SU-DHL-6 (cell line): ENCODE measurements at regions not wholly inside any gene's neighbourhood (a gene's known extent, or its start where the extent isn't known, plus 50 kb on each side); places are given as distances from the start of the nearest gene placed in this dataset.

Source experiments
- H2AFZ ChIP-seq: fragments of 200-600 bp; sonication (generic); 2 replicates; pipeline ENCODE4 v1.6.1; 2014; ENCODE audit warnings: low read depth, mild to moderate bottlenecking, moderate library complexity, mixed read lengths, antibody characterized with exemption, low read length; ENCODE audit not compliant: severe bottlenecking
- H3F3A ChIP-seq: fragments of 200-600 bp; shearing (Covaris generic); 2 replicates; pipeline ENCODE4 v1.6.0; 2016; ENCODE audit warnings: antibody characterized with exemption, mild to moderate bottlenecking; ENCODE audit not compliant: insufficient read depth
- H3K27ac ChIP-seq: fragments of 200-600 bp; sonication (generic); 2 replicates; pipeline ENCODE4 v1.5.1; 2016; ENCODE audit warnings: low read depth, mild to moderate bottlenecking, low read length, moderate library complexity, mixed read lengths
- H3K27me3 ChIP-seq: fragments of 200-600 bp; sonication (generic), shearing (Covaris generic); 2 replicates; pipeline ENCODE4 v1.6.0; 2014; ENCODE audit warnings: mild to moderate bottlenecking, low read length
- H3K36me3 ChIP-seq: fragments of 200-600 bp; sonication (generic); 2 replicates; pipeline ENCODE4 v1.6.1; 2014; ENCODE audit warnings: mild to moderate bottlenecking, low read length, mixed read lengths
- H3K4me2 ChIP-seq: fragments of 300-600, 200-600 bp; shearing (Covaris generic), sonication (generic); 2 replicates; pipeline ENCODE4 v1.6.0; 2014; ENCODE audit warnings: low read length, low read depth, mild to moderate bottlenecking; ENCODE audit not compliant: poor library complexity, severe bottlenecking
- H3K4me3 ChIP-seq: fragments of 200-600 bp; sonication (generic); 2 replicates; pipeline ENCODE4 v1.5.1; 2014; ENCODE audit warnings: antibody characterized with exemption, low read length, mild to moderate bottlenecking, mixed read lengths; ENCODE audit not compliant: insufficient read depth, poor library complexity, severe bottlenecking
- H3K79me2 ChIP-seq: fragments of 200-600 bp; sonication (generic); 2 replicates; pipeline ENCODE4 v1.6.1; 2014; ENCODE audit warnings: mild to moderate bottlenecking, low read length, moderate library complexity; ENCODE audit not compliant: insufficient read depth
- H3K9ac ChIP-seq: fragments of 200-600 bp; sonication (generic); 2 replicates; pipeline ENCODE4 v1.7.0; 2014; ENCODE audit warnings: mild to moderate bottlenecking, low read length
- H3K9me2 ChIP-seq: fragments of 200-600 bp; sonication (generic); replicated peaks from 2 replicates; pipeline ENCODE4 v1.6.1; 2014; ENCODE audit warnings: low read length; ENCODE audit not compliant: insufficient read depth
- H3K9me3 ChIP-seq: fragments of 200-600 bp; sonication (generic); 2 replicates; pipeline ENCODE4 v1.6.1; 2014; ENCODE audit warnings: low read length, mixed read lengths; ENCODE audit not compliant: insufficient read depth
- H4K20me1 ChIP-seq: fragments of 200-600 bp; sonication (generic); 2 replicates; pipeline ENCODE4 v1.6.1; 2014; ENCODE audit warnings: low read depth, mild to moderate bottlenecking, antibody characterized with exemption, low read length, moderate library complexity, mixed read lengths
- EZH2phosphoT487 ChIP-seq: fragments of 200-600 bp; sonication (generic), shearing (Covaris generic); conservative IDR thresholded peaks from 2 replicates; pipeline ENCODE4 v1.6.1; 2018; ENCODE audit warnings: mild to moderate bottlenecking, antibody characterized with exemption, low read length, moderate library complexity, mixed read lengths
- TF ChIP-seq, protein P1 (sequence below): fragments of 200-600 bp; sonication (generic); IDR thresholded peaks from one replicate; pipeline ENCODE4 v1.5.1; 2017; ENCODE audit warnings: antibody characterized with exemption, mild to moderate bottlenecking, low read length, moderate library complexity; ENCODE audit not compliant: insufficient read depth, poor library complexity, severe bottlenecking

- Histone ChIP-seq H3K9ac (no peak overlapping the region), H3K4me3 (no peak overlapping the region), H3K9me3 (no peaks in the 10 kb centered on the region), H3K27ac (no peak overlapping the region), H2AFZ (no peak overlapping the region), H3K27me3 (no peaks in the 10 kb centered on the region), H3K4me2 (peak overlapping the region; percentile 49), H3K9me2 (no peaks in the 10 kb centered on the region), H3K36me3 (no peaks in the 10 kb centered on the region), H4K20me1 (no peaks in the 10 kb centered on the region), H3K79me2 (no peaks in the 10 kb centered on the region), H3F3A (no peaks in the 10 kb centered on the region)
- TF ChIP-seq, protein P1, sequence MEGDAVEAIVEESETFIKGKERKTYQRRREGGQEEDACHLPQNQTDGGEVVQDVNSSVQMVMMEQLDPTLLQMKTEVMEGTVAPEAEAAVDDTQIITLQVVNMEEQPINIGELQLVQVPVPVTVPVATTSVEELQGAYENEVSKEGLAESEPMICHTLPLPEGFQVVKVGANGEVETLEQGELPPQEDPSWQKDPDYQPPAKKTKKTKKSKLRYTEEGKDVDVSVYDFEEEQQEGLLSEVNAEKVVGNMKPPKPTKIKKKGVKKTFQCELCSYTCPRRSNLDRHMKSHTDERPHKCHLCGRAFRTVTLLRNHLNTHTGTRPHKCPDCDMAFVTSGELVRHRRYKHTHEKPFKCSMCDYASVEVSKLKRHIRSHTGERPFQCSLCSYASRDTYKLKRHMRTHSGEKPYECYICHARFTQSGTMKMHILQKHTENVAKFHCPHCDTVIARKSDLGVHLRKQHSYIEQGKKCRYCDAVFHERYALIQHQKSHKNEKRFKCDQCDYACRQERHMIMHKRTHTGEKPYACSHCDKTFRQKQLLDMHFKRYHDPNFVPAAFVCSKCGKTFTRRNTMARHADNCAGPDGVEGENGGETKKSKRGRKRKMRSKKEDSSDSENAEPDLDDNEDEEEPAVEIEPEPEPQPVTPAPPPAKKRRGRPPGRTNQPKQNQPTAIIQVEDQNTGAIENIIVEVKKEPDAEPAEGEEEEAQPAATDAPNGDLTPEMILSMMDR, result peak; percentile 73
- no peak for TF ChIP-seq EZH2phosphoT487
Observed at GRCh38 chr3:16048435-16049318, 125.8 kb upstream of the GALNT15 start.

DNA sequence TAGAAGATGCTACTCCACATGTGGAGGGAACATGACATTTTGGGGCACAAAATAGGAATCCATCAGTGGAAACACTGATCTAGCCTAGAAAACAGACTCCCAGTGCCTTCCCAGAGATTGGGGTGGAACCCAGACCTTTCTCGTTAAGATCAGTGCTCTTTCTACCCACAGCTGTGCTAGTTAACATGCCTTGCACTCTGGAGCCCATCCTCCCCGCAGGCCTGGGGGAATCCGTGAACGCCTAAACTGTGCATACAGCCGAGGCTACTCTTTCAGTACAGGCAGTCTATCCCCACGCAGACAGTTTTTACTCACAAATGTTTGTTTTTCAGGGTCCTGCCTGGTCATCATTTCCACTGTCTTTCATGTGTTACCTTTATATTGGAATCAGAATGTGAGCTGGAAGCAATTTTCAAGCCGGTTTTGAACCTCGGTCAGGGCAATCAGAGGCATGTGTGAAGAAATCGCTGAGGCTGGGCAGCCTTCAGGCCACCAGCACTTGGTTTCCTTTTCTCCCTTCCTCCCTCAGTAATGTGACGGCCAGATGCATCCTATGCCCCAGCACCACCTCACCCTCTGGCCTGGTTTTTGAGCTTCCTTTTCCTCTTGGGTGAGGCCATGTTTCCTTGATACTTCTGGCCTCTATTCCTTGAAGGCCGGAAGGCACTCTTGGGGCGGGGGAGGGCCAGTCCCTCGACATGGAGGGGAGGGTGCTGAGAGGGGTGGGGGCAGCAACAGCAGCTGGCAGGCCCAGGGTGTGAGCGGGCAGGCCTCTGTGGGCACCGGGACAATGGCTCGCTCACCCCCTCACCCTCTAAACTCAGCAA is 123.6 kb upstream of the GALNT15 start:
- no peaks in the 10 kb centered on the region for H3K36me3 ChIP-seq
- no peaks in the 10 kb centered on the region for H3K9me2 ChIP-seq
- H3K27ac ChIP-seq, result no peak overlapping the region
- TF ChIP-seq, protein P1, result no peak
- no peak for TF ChIP-seq EZH2phosphoT487
- no peaks in the 10 kb centered on the region for H3F3A ChIP-seq
- no peaks in the 10 kb centered on the region for H3K79me2 ChIP-seq
- no peak overlapping the region for H3K4me2 ChIP-seq
- no peaks in the 10 kb centered on the region for H3K9me3 ChIP-seq
- H2AFZ ChIP-seq, result no peak overlapping the region
- H4K20me1 ChIP-seq, result no peaks in the 10 kb centered on the region
- H3K9ac ChIP-seq, result no peak overlapping the region
- no peaks in the 10 kb centered on the region for H3K27me3 ChIP-seq
- H3K4me3 ChIP-seq, result no peak overlapping the region

DNA sequence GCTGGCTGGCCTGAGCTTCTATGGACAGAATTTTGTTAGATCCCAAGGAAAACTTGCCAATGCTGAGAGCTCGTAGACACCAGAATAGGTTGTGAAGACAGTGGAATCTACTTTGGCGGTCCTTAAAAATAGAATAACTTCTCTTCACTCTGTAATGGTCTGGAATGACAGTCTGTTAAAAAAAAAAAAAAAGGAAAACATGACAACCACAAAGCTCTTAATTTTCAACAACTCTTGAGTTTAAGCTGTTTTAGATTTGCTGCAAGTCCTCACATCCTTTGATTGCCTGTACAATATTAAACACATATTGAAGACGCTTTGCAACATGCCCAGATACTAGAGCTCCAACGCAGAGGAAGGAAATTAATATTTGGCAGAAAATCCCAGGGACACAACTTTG is 122.8 kb upstream of the GALNT15 start:
- no peaks in the 10 kb centered on the region for H3K27me3 ChIP-seq
- no peak overlapping the region for H3K4me2 ChIP-seq
- no peaks in the 10 kb centered on the region for H4K20me1 ChIP-seq
- H3K27ac ChIP-seq, result no peak overlapping the region
- H3K9me3 ChIP-seq, result no peaks in the 10 kb centered on the region
- TF ChIP-seq, protein P1, result no peak
- TF ChIP-seq EZH2phosphoT487, result no peak
- no peaks in the 10 kb centered on the region for H3K9me2 ChIP-seq
- H3F3A ChIP-seq, result no peaks in the 10 kb centered on the region
- H3K36me3 ChIP-seq, result no peaks in the 10 kb centered on the region
- no peak overlapping the region for H2AFZ ChIP-seq
- H3K4me3 ChIP-seq, result no peak overlapping the region
- no peaks in the 10 kb centered on the region for H3K79me2 ChIP-seq
- H3K9ac ChIP-seq, result no peak overlapping the region
